Kidney capillary endothelial cell (primary cell): ENCODE measurements at regions not wholly inside any gene's neighbourhood (a gene's known extent, or its start where the extent isn't known, plus 50 kb on each side); places are given as distances from the start of the nearest gene placed in this dataset.
A peak's percentile ranks its signal among the peaks of the same experiment; 100 is the strongest.
"Not testable (repeated sequence)": the region's sequence is repeated elsewhere in the genome, so short reads cannot be mapped to it uniquely, and the experiment has no call there.

ENCODE experiments used
- DNase-seq: peaks from one replicate; pipeline ENCODE4 v3.0.0-alpha.2; 2018; ENCODE audit warnings: low spot score

- DNase-seq = no peak
These were observed 422.5 kb upstream of the RGS17 start for GRCh38 chr6:153553627-153554026.

- DNase-seq = no peak
These were observed 408.5 kb upstream of the RGS17 start for GRCh38 chr6:153539602-153540001.

- DNase-seq = no peak
These were observed 407.4 kb upstream of the RGS17 start for GRCh38 chr6:153538491-153538890.

GRCh38 chr6:153537422-153537821 lies 406.3 kb upstream of the RGS17 start:
- no peak for DNase-seq

- DNase-seq = no peak
These were observed 395.4 kb upstream of the RGS17 start for GRCh38 chr6:153526479-153526878.

- DNase-seq = no peak
These were observed 394.9 kb upstream of the RGS17 start for GRCh38 chr6:153525998-153526397.

- DNase-seq = no peak
These were observed 392.3 kb upstream of the RGS17 start for GRCh38 chr6:153523390-153523789.

- peak; percentile 15 for DNase-seq
These were observed 380.9 kb upstream of the RGS17 start for GRCh38 chr6:153511896-153512496.

- no peak for DNase-seq
These were observed 372.7 kb upstream of the RGS17 start for GRCh38 chr6:153503810-153504209.

- DNase-seq = no peak
These were observed 362.4 kb upstream of the RGS17 start for GRCh38 chr6:153493501-153493900.

- DNase-seq = no peak
These were observed 358.4 kb upstream of the RGS17 start for GRCh38 chr6:153489479-153489878.

GRCh38 chr6:153488267-153488666 lies 357.2 kb upstream of the RGS17 start:
- DNase-seq = no peak

- no peak for DNase-seq
These were observed 354.0 kb upstream of the RGS17 start for GRCh38 chr6:153485072-153485471.

- no peak for DNase-seq
These were observed 353.0 kb upstream of the RGS17 start for GRCh38 chr6:153484056-153484455.

GRCh38 chr6:153476243-153476642 lies 345.2 kb upstream of the RGS17 start:
- no peak for DNase-seq

GRCh38 chr6:153465050-153465449 lies 334.0 kb upstream of the RGS17 start:
- DNase-seq = no peak

- DNase-seq = no peak
These were observed 318.2 kb upstream of the RGS17 start for GRCh38 chr6:153449279-153449678.

- DNase-seq = not testable (repeated sequence)
These were observed 311.7 kb upstream of the RGS17 start for GRCh38 chr6:153442749-153443148.

GRCh38 chr6:153442096-153442495 lies 311.0 kb upstream of the RGS17 start:
- DNase-seq = no peak

GRCh38 chr6:153437193-153437592 lies 306.1 kb upstream of the RGS17 start:
- DNase-seq = no peak

GRCh38 chr6:153436351-153436750 lies 305.3 kb upstream of the RGS17 start:
- DNase-seq = no peak

- no peak for DNase-seq
These were observed 304.7 kb upstream of the RGS17 start for GRCh38 chr6:153435787-153436186.

- DNase-seq = no peak
These were observed 294.5 kb upstream of the RGS17 start for GRCh38 chr6:153425536-153425935.

- no peak for DNase-seq
These were observed 293.8 kb upstream of the RGS17 start for GRCh38 chr6:153424719-153425400.
